ENCODE measurements at regions not wholly inside any gene's neighbourhood (a gene's known extent, or its start where the extent isn't known, plus 50 kb on each side); places are given as distances from the start of the nearest gene placed in this dataset.

DNA sequence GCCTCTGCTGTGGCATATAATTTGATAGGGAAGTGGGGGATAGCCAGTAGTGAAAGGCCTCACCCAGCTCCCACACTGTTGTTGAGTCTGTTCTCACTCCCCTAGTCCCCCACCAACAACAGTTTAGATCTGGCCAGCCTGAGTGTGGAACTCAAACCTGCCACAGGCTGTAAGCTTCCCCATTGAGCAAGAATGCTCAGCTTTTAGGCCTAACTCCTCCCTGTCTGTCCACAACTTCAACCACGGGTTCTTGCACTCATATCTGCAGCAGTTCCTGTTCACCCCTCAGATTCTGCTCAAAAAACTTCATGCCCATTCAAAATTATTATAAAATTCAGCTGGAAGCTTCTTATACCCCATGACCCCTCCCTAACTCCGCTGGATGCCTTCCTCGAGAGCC lies 975.1 kb downstream of the NSUN3 start:
- no peak for DNase-seq

DNA sequence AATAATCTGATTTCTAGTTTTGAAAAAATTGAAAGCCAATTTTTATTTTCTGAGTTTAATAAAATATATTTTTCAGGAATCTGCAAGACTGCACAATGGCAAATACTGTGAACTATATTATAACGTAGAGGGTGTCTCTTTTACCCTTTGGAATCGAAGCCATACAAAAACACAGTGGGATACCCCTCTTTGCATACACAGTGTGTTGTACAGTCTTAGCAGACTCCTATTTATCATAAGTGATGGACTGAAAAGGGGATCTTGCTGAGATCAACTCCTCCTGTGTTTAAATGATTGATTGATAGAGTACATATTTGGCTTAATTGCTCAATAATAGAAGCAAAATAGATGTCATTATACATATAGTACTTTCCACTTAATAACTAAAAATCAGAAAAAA lies 981.2 kb downstream of the NSUN3 start:
- no peak for DNase-seq

DNA sequence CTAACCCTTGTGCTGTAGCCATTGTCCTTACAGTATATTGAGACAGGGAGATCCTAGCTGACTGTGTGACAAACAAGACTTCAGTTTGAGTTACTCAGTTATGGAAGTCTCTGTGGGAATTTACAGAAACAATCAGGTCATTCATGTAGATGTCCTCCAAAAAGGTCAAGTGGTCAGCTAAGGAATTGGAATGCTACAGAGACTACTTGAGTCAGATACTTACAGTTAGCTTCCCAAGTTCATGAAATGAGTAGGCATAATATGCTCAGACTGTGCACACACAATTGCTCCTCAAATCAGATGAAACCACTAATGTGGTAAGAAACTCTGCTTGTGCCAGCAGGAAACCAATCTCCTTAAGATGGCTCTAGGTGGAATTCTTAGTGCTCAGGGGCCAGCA lies 985.7 kb downstream of the NSUN3 start:
- no peak for DNase-seq

DNA sequence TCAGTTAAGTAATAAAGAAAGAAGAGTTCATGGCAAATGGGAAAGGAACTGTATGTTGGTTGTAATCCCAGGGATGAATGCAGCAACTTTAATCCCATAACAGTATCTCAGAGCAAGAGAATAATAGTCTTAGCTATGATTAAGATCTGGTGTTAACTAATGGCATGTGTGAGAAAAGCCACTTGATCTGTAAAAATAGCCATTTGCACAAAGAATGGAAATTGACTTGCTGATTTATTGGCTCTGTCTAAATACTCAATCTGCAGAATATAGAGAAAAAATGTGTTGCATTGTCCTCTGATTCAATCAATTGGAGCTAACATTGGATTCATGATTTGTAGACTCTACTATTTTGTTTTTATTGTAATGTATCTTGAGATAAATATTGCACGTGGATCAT lies 987.0 kb downstream of the NSUN3 start:
- no peak for DNase-seq

DNA sequence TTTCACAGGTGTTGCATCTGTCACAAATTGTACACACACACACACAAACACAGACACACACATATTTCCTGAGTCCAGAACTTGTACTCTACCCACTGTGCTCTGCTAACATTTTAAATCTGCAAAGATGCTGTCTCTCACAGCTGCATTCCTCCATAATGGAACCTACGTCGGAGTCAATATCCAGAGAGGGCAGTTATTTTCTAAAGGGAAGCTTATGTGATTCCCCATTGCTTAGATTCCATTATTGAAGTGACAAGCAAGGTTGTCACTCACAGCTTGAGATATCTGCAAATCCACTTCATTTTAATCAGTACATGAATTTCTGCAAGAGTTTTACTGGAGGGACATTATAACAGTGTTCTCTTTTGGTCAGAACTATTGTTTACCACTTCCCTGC lies 992.4 kb downstream of the NSUN3 start:
- DNase-seq, result no peak

DNA sequence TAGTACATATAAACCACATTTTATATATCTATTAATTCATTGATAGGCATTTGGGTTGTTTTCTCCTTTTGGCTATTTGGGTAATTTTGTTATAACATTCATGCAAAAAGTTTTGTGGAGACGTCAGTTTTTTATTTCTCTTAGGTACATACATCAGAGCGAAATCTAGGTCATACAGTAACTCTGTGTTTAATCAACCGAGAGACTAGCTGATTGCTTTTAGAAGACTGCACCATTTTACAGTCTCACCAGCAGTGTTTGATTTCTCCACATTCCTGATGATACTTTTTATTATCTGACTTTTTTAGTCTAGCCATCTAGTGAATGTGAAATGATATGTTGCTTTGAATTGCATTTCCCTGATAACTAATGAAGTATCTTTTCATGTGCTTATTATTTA lies 1019.3 kb downstream of the NSUN3 start:
- no peak for DNase-seq

DNA sequence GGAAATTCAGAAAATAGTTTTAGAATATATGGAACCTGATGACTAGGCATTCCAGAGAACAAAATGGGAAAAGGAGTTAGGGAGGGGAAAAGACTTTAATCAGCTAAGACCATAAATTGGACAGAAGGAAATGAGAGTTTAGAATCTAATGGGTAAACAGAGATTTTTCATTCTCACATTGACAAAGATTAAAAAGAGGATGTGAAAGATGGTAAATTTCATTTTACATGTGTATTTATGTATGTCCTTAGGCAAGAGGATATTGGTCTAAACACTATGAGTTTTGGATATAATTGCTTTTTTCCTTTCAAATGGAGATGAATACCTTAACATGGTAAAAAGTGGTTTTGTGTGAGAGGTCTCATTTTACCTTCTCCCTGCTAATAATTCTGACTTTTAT lies 1021.9 kb downstream of the NSUN3 start:
- no peak for DNase-seq

DNA sequence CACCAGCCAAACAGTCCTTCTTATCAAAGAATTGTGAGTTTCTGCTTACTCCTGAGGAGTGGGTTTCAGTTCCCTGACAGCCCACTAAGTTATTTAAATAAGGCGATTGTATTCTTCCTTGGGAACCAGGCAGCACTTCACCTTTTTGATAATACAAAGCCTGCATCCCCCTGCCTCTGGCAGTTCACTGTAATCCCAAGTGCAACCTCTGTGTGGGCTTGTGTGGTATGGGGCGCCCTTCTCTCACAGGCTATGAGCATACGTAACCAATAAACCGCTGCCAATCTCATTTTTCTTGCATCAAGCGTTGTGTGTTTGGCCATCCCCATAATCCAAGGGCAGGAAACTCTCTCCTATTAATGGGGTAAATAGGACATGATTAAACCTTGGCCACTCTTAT lies 1025.6 kb downstream of the NSUN3 start:
- no peak for DNase-seq

DNA sequence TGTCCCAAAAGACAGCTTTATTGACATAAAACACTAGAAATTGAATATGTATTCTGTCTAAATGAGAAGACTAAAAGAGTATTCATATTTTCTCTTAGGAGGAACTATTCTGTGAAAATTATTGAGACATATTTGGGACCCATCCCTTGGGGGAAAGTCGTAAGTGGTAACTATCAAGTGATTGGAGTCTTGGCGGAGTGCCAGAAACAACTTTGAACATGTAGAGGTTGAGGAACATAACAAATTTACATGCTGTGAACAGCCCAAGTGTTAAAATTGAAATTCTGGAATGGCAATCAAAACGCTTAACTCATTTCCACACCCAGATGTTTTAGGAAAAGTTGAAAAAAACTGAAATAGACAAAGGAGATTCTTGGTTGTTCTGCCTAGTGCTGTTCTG lies 1034.6 kb downstream of the NSUN3 start:
- no peak for DNase-seq

DNA sequence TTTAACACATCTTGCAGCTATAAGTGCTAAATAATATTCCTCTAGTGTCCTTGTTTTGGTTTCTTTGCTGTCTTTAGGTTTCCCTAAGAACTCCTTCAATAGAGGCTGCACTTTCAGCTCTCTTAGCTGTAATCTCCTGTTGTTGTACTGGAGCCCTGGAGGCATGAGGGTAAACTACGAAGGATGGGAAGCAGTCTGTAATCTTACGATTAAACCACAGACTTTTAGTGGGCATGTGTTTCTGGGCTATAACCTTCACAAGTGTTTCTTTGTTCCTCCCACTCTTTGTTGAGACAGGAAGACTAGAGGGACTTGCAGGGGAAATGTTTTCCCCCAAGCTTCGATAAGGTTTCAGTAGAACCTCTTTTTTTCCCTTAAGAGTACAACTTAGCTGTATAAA lies 1058.1 kb downstream of the NSUN3 start:
- no peak for DNase-seq

DNA sequence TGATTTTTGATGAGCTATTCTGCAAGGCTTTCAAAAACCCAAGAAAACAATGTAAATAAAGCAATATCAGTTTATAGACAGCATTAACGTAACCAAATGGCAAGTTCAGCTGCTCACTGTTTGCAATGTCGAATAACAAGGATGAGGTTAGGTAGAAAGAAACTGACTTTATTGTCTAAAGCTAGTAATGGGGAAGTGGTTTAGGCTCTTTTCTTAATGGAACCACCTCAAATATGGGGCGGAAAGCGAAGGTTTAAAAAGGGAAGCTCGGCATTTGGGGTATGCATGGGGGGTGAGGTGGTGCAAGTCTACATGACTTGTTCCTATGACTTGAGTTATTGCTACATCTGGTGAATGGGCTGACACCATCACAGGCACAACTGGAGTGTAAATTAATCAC lies 1060.2 kb downstream of the NSUN3 start:
- no peak for DNase-seq

DNA sequence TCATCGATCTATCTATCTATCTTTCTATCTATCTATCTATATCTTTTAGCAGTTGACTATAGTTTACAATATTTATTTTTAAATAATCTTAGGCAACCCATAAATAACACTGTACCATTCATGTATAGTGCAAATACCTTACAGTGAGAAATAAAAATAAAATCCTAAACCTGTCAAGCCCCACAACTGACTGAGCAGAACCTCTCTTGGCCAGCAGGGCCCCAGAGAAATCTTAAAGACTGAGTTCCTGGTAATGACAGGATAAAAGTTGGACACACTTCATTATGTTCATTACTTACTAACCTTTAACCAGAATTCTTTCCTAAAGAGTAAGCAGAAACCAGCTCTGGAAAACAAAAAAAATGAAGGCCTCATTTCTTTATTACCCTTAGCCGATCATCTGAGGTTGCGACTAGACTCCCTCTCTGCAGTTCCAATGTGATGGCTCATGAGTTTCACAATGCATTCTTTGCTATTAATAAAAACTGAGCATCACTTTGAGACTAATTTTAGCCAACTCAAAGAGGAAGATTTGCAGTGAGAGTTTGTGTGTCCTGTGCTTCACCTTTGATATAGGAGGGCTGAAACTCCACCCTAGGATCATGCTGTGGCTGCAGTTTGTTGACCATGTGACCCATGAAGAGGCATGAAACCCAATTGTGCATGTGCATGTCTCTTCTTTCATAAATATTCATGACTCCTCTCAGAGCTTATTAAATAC lies 1072.0 kb downstream of the NSUN3 start:
- no peak for DNase-seq

DNA sequence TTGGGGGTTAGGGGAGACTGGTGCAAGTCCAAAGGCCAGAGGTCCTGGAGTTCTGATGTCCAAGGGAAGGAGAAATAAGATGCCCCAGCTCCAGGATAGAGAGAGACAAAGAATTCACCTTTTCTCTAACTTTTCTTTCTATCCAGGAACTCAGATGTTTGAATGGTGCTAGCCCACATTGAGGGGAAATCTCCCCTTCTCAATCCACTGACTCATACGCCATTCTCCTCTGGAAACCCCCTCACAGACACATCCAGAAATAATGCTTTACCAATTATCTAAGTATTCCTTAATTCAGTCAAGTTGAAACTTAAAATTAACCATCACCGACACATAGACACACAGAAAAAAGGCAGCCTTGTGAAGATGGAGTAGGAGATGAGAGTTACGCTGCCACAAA lies 1085.2 kb downstream of the NSUN3 start:
- DNase-seq, result no peak

DNA sequence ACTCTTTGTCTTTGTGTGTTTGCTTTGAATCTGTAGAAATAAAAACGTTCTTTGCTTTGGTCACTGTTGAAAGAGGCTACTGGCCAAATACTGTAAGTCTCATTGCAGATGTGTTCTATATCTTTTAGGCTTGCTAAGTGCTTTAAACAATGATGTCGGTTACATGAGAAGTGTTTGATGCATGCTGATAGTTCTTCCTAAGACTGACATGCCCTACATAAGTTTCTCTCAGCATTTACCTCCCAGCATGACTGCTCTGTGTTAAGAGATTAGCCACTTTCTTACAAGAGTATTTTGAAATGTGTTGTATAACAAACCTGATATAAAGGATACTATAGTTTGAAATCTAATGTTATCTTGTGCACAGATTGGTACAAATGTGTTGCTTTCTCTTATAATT lies 1088.7 kb downstream of the NSUN3 start:
- no peak for DNase-seq

DNA sequence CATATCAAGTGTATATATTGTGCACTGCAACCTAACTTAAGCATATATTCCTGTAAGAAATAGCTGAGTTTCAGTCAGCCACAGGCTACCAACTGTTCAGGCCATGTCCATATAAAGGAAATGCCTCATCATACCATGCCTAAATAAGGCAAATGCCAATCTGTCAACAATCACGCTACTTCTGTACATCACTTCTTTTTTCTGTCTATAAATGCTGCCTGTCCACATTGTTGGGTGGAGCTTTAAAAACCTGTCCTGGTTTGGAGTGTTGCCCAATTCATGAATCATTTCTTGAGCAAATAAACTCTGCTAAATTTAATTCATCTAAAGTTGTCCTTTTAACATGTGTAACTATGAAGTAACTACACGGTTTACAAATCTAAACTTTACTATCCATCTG lies 1091.9 kb downstream of the NSUN3 start:
- DNase-seq, result no peak

DNA sequence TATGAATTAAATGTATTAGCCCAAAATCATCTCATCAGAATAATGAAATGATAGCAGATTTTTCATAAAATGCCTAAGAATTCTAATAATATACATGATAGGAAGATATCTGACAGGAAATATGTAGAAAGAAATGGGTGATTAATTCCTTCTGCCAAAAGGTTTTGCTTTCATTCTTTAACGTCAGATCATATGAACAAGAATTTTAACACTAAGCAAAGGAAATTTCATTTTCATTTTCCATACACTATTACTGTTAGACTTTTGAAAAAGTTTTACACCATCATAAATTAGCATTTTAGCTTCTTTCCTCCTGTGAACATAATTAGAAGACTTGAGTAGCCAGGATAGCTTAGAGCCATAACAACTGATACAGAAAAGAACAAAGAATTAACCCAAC lies 1099.9 kb downstream of the NSUN3 start:
- no peak for DNase-seq

DNA sequence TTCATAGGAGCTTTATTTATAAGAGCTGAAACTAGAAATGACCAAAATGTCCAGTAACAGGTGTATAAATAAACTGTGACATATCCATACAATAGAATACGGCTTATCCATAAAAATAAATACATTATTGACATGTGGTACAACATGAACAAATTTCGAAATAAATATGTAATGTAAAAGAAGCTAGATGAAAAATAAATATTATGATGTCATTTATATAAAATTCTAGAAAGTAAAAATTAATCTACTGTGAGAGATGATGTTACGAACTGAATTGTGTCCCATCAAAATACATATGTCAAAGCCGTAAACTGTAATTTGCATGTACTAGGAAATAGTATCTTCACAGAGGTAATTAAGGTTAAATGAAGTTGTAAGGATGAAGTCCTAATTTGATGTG lies 1104.9 kb downstream of the NSUN3 start:
- no peak for DNase-seq

DNA sequence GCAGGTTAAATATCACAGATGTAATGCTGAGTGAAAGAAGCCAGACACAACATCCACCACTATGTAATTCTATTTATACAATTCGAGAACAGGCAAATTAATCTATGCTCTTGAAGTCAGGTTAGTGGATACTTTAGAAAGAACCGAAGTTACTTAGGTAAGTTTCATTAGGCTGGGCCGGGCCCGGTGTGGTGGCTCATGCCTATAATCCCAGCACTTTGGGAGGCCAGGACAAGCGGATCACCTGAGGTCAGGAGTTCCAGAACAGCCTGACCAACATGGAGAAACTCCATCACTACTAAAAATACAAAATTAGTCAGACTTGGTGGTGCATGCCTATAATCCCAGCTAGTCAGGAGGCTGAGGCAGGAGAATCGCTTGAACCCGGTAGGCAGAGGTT lies 1105.7 kb downstream of the NSUN3 start:
- no peak for DNase-seq

DNA sequence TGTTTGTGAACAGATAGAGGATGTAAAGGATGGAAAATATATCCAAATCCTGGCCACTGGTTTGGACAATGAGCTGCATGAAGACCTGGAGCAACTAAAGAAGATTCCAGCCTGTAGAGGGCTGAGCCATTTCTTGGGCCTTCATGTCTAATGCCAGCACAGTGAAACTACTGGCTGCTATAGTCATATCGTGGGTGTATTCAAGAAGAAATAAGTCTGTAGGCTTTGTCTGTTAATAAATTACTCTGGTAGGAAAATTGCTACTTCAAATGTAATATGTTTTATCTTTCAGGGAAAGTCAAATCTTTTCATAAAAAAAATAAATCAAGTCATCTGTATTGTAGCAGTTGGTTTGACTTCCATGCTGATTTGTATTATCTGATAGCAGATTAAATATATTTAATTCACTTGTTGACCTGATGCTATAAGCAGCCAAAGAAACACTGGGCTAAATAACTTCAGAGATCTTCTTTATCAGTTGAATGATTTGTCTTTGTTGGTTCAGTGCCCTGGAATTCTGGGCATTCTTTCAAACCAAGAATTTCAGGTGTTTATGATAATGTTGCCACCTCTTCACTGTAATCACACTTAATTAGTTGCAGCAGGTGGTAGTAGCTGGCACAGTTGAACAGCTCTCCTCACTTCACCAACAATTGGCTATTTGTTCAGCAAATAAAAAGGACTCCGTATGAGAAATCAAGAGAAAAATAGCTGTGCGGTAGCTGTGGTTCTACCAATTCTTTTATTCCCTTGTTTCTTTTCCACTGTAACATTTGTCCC lies 1109.5 kb downstream of the NSUN3 start:
- DNase-seq, result no peak

DNA sequence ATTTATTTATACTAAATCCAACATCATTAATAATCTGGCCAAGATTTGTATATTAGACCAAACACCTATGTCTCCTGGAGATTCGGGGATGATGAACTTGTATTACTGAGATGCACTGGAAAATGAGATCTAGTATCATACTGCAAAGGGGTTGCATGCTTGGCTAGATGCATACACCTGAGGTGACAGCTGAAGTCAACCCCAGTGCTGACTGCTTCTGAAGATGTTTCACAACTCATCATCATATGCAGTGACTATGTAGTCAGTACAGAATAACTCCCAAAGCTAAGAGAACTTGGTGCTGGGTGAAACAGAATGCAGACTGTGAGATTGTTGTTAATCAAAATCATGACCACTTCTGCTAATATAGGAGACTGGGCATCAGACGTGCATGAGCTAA lies 1114.2 kb downstream of the NSUN3 start:
- DNase-seq, result no peak

DNA sequence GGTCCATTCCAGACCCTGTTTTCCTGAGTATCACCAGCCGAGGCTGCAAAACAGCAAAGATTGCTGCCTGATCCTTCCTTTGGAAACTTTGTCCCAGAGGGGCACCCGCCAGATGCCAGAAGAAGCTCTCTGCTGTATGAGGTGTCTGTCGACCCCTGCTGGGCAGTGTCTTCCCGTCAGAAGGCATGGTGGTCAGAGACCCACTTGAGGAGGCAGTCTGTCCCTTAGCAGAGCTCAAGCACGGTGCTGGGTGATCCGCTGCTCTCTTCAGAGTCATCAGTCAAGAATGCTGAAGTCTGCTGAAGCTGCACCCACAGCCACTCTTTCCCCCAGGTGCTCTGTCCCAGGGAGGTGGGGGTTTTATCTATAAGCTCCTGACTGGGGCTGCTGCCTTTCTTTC lies 1121.2 kb downstream of the NSUN3 start:
- no peak for DNase-seq

DNA sequence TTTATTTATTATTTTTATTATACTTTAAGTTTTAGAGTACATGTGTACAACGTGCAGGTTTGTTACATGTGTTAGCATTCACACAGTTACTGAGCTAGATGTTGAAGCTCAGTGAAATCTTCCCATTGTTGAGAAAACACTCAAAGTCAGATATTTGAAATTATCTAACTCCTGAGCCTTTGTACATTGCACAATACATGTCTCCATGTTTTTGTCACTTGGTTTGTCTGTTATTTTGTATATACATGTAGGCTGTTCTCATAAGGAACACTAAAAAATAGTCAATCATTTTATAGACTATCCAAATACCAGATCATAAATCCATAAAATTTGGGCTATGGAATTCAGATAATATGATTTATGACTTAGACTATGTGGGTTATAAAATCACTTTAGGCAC lies 1126.5 kb downstream of the NSUN3 start:
- no peak for DNase-seq

DNA sequence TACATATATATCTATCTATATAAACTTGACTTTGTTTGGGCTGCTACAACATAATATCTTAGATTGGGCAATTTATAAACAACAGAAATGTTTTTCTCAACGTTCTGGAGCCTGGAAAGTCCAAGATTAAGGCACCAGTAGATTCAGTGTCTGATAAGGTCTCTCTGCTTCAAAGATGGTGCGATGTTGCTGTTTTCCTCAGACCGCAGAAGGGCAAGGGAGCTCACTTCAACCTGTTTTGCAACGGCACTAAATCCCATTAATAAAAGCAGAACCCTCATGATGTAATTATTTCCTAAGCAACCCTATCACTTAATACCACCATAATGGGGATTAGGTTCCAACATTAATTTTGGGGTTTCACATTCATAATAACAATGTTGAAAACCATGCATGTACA lies 1134.8 kb downstream of the NSUN3 start:
- DNase-seq, result no peak

DNA sequence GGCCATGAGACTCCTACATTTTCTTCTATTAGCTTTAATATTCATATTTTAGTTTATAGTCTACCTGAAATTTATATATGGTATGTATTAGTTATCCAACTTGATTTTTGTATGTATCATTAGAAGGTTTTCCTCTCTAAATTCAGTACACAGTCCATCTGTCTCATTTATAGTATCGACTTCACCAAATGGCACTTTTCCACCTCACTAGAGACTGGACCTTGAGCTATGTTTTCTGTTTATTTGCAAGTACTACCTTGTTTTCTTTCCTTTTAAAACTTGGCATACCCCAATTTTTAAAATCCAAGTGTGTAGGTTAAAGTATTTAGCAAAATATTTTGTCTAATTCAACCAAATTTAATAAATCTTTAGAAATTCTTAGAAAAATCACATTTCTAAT lies 1137.5 kb downstream of the NSUN3 start:
- no peak for DNase-seq

DNA sequence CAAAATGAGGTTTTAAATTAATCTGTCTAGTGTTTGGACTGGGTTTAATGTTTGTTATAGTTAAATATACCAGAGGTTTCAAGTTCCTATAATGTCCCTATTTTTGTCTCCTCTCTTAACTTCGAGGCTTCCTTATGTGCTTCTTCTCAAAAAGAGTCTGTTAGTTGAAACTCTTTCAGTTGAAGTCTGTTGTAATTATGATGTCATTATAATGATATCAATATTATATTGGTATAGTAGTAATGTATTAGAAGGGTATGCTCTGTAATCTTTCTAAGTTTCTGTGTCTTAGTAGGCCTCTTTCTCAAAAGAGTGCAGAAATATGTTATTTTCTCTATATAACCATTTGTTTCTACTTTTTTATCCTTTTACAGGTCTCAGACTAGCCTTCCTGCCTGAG lies 1148.0 kb downstream of the NSUN3 start:
- no peak for DNase-seq
